ENCODE measurements at regions not wholly inside any gene's neighbourhood (a gene's known extent, or its start where the extent isn't known, plus 50 kb on each side); places are given as distances from the start of the nearest gene placed in this dataset.

- CTCF ChIA-PET: no interaction called here
- no peak overlapping the region for H3K27ac ChIP-seq
- no peaks in the 10 kb centered on the region for H3K9me3 ChIP-seq (ENCODE audit: insufficient read depth, low read depth)
- POLR2A ChIA-PET (ENCODE audit: unreplicated experiment): interaction anchor here (0.5 kb wide), 1 partner anchor 17 kb away, joined by 3 read pairs; no protein-coding TSS in a partner anchor
- no peak overlapping the region for H3K4me2 ChIP-seq
- BruUV-seq (replicated peaks): no TSS peak
- H4K20me1 ChIP-seq (ENCODE audit: insufficient read depth): no peaks in the 10 kb centered on the region
- H3K79me2 ChIP-seq (ENCODE audit: low read depth): no peaks in the 10 kb centered on the region
- DNase-seq: peak in 1 of 2 experiments; percentile 12
- no peaks in the 10 kb centered on the region for H3K27me3 ChIP-seq (ENCODE audit: insufficient read depth, low read depth)
- H3K4me1 ChIP-seq (replicated peaks; ENCODE audit: insufficient read depth): peaks cover 13% of the 10 kb centered on the region
- H3K36me3 ChIP-seq (ENCODE audit: low read depth): no peaks in the 10 kb centered on the region
- no peak overlapping the region for H3K4me3 ChIP-seq
- no peak for TF ChIP-seq EZH2 (IDR thresholded peaks at IDR 0.05; ENCODE audit: low read depth)
- TF ChIP-seq, protein P1, sequence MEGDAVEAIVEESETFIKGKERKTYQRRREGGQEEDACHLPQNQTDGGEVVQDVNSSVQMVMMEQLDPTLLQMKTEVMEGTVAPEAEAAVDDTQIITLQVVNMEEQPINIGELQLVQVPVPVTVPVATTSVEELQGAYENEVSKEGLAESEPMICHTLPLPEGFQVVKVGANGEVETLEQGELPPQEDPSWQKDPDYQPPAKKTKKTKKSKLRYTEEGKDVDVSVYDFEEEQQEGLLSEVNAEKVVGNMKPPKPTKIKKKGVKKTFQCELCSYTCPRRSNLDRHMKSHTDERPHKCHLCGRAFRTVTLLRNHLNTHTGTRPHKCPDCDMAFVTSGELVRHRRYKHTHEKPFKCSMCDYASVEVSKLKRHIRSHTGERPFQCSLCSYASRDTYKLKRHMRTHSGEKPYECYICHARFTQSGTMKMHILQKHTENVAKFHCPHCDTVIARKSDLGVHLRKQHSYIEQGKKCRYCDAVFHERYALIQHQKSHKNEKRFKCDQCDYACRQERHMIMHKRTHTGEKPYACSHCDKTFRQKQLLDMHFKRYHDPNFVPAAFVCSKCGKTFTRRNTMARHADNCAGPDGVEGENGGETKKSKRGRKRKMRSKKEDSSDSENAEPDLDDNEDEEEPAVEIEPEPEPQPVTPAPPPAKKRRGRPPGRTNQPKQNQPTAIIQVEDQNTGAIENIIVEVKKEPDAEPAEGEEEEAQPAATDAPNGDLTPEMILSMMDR (conservative IDR thresholded peaks at IDR 0.05): no peak
- intact Hi-C loops (cut with micrococcal nuclease; ENCODE audit: unreplicated experiment): loop anchor here (1.0 to 5.0 kb wide), 2 partner anchors 508 to 960 kb away; no protein-coding TSS in a partner anchor
- no peak overlapping the region for H2AFZ ChIP-seq
- no peaks in the 10 kb centered on the region for H3F3A ChIP-seq (ENCODE audit: insufficient read depth, low read depth)
- H3K9me2 ChIP-seq (ENCODE audit: insufficient read depth): no peaks in the 10 kb centered on the region
Observed at GRCh38 chr3:178320456-178321351, 215.5 kb upstream of the KCNMB2 start.

- Histone ChIP-seq H3K36me3 (ENCODE audit: low read depth) (no peaks in the 10 kb centered on the region), H3K4me3 (no peak overlapping the region), H3K4me1 (replicated peaks; ENCODE audit: insufficient read depth) (peaks cover 13% of the 10 kb centered on the region), H3K27ac (no peak overlapping the region), H3K79me2 (ENCODE audit: low read depth) (no peaks in the 10 kb centered on the region), H3F3A (ENCODE audit: insufficient read depth, low read depth) (no peaks in the 10 kb centered on the region), H4K20me1 (ENCODE audit: insufficient read depth) (no peaks in the 10 kb centered on the region), H3K9me2 (ENCODE audit: insufficient read depth) (no peaks in the 10 kb centered on the region), H3K9me3 (ENCODE audit: insufficient read depth, low read depth) (no peaks in the 10 kb centered on the region), H3K4me2 (no peak overlapping the region), H2AFZ (no peak overlapping the region), H3K27me3 (ENCODE audit: insufficient read depth, low read depth) (no peaks in the 10 kb centered on the region)
- intact Hi-C loops (cut with micrococcal nuclease; ENCODE audit: unreplicated experiment): loop anchor here (2.0 to 5.0 kb wide), 3 partner anchors 512 to 1274 kb away; partner anchors contain the start of gene TBL1XR1
- no TSS peak for BruUV-seq (replicated peaks)
- DNase-seq: no peak
- CTCF ChIA-PET: no interaction called here
- TF ChIP-seq EZH2 (IDR thresholded peaks at IDR 0.05; ENCODE audit: low read depth): no peak
- TF ChIP-seq, protein P1 (conservative IDR thresholded peaks at IDR 0.05): no peak
- POLR2A ChIA-PET (ENCODE audit: unreplicated experiment): no interaction called here
Observed at GRCh38 chr3:178324356-178324755, 211.9 kb upstream of the KCNMB2 start.

DNA sequence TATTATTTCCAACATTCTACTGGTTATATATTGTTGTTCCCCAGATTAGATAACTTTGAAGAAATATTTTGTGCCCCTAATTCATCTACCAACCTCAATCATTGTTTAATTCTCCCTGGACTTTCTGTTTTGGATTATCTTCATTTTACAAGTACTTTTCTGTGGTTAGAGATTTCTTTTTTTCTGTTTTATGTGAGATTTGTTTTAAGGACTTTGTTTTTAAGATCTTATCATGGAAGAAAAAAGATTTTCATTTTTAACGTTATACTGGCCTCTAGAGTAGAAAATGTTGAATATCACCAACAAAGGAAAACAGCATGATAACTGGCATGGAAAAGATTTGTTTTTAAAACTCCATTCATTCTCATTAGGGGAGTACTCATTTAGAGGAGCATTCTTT is 210.9 kb upstream of the KCNMB2 start:
- Histone ChIP-seq H3K4me2 (0 out of 2 replicates have a peak overlapping the region, but pooled peaks have one; percentile 4), H3K79me2 (ENCODE audit: low read depth) (no peaks in the 10 kb centered on the region), H3K27me3 (ENCODE audit: insufficient read depth, low read depth) (no peaks in the 10 kb centered on the region), H3K4me3 (no peak overlapping the region), H2AFZ (no peak overlapping the region), H3K9me3 (ENCODE audit: insufficient read depth, low read depth) (no peaks in the 10 kb centered on the region), H3K36me3 (ENCODE audit: low read depth) (no peaks in the 10 kb centered on the region), H4K20me1 (ENCODE audit: insufficient read depth) (no peaks in the 10 kb centered on the region), H3K27ac (no peak overlapping the region), H3F3A (ENCODE audit: insufficient read depth, low read depth) (no peaks in the 10 kb centered on the region), H3K9me2 (ENCODE audit: insufficient read depth) (no peaks in the 10 kb centered on the region), H3K4me1 (replicated peaks; ENCODE audit: insufficient read depth) (peaks cover 13% of the 10 kb centered on the region)
- intact Hi-C loops (cut with micrococcal nuclease; ENCODE audit: unreplicated experiment): loop anchor here (1.0 to 5.0 kb wide), 6 partner anchors 548 to 1275 kb away; partner anchors contain the start of gene TBL1XR1
- CTCF ChIA-PET: no interaction called here
- POLR2A ChIA-PET (ENCODE audit: unreplicated experiment): no interaction called here
- no peak for TF ChIP-seq EZH2 (IDR thresholded peaks at IDR 0.05; ENCODE audit: low read depth)
- TF ChIP-seq, protein P1 (conservative IDR thresholded peaks at IDR 0.05): peak; percentile 72
- DNase-seq: no peak
- BruUV-seq (replicated peaks): no TSS peak

Data from PC-9 (cell line).